H9 (cell line): ENCODE measurements at regions not wholly inside any gene's neighbourhood (a gene's known extent, or its start where the extent isn't known, plus 50 kb on each side); places are given as distances from the start of the nearest gene placed in this dataset.

ENCODE experiments used
- DNase-seq: peaks from one replicate; pipeline ENCODE4 v3.0.0-alpha.2; 2017
- H2AFZ ChIP-seq: one replicate; pipeline ENCODE4 v1.6.1; 2013; ENCODE audit warnings: mild to moderate bottlenecking, low read length, control low read depth, moderate library complexity
- H2AK5ac ChIP-seq: 2 replicates; pipeline ENCODE4 v1.6.1; 2013; ENCODE audit warnings: low read length, control low read depth, mixed read lengths; ENCODE audit not compliant: insufficient read length
- H2BK120ac ChIP-seq: one replicate; pipeline ENCODE4 v1.6.1; 2013; ENCODE audit warnings: low read depth, mild to moderate bottlenecking, low read length, control low read depth, inconsistent platforms; ENCODE audit not compliant: poor library complexity, severe bottlenecking
- H2BK12ac ChIP-seq: 2 replicates; pipeline ENCODE4 v1.6.1; 2013; ENCODE audit warnings: low read length, control low read depth, mixed read lengths, low read depth; ENCODE audit not compliant: insufficient read length
- H2BK15ac ChIP-seq: 2 replicates; pipeline ENCODE4 v1.6.1; 2013; ENCODE audit warnings: low read depth, low read length, control low read depth
- H2BK20ac ChIP-seq: one replicate; pipeline ENCODE4 v1.6.1; 2013; ENCODE audit warnings: low read depth, mild to moderate bottlenecking, low read length, control low read depth, inconsistent platforms; ENCODE audit not compliant: poor library complexity, severe bottlenecking
- H2BK5ac ChIP-seq: 2 replicates; pipeline ENCODE4 v1.6.1; 2013; ENCODE audit warnings: low read length, control low read depth, mixed read lengths; ENCODE audit not compliant: insufficient read length
- H3K14ac ChIP-seq: 2 replicates; pipeline ENCODE4 v1.6.1; 2013; ENCODE audit warnings: low read length, control low read depth; ENCODE audit not compliant: insufficient read depth
- H3K18ac ChIP-seq: 2 replicates; pipeline ENCODE4 v1.6.1; 2013; ENCODE audit warnings: low read depth, mild to moderate bottlenecking, mixed read lengths, low read length, control low read depth; ENCODE audit not compliant: insufficient read length
- H3K23ac ChIP-seq: 2 replicates; pipeline ENCODE4 v1.6.1; 2013; ENCODE audit warnings: low read length, control low read depth, mixed read lengths, low read depth; ENCODE audit not compliant: insufficient read length
- H3K23me2 ChIP-seq: 2 replicates; pipeline ENCODE4 v1.6.1; 2013; ENCODE audit warnings: low read depth, mild to moderate bottlenecking, mixed read lengths, low read length, control low read depth; ENCODE audit not compliant: insufficient read length, poor library complexity, severe bottlenecking
- H3K27ac ChIP-seq: 2 replicates; pipeline ENCODE4 v1.5.1; 2013; ENCODE audit warnings: low read length, control low read depth, mixed read lengths, low read depth; ENCODE audit not compliant: insufficient read length
- H3K27me3 ChIP-seq: 2 replicates; pipeline ENCODE4 v1.6.1; 2013; ENCODE audit warnings: low read length, control low read depth, inconsistent platforms; ENCODE audit not compliant: insufficient read depth
- H3K4ac ChIP-seq: 2 replicates; pipeline ENCODE4 v1.6.1; 2013; ENCODE audit warnings: low read depth, mild to moderate bottlenecking, control low read depth, inconsistent platforms, low read length, moderate library complexity
- H3K4me1 ChIP-seq: 2 replicates; pipeline ENCODE4 v1.6.1; 2013; ENCODE audit warnings: low read length, control low read depth, inconsistent platforms; ENCODE audit not compliant: insufficient read depth
- H3K4me2 ChIP-seq: 2 replicates; pipeline ENCODE4 v1.6.1; 2013; ENCODE audit warnings: low read length, control low read depth, mixed read lengths; ENCODE audit not compliant: insufficient read length, insufficient read depth
- H3K56ac ChIP-seq: 2 replicates; pipeline ENCODE4 v1.6.1; 2013; ENCODE audit warnings: low read depth, mild to moderate bottlenecking, mixed read lengths, low read length, control low read depth; ENCODE audit not compliant: insufficient read length
- H3K79me1 ChIP-seq: 2 replicates; pipeline ENCODE4 v1.6.1; 2013; ENCODE audit warnings: low read depth, mild to moderate bottlenecking, moderate library complexity, low read length, control low read depth, inconsistent platforms; ENCODE audit not compliant: insufficient read depth, poor library complexity, severe bottlenecking
- H3K79me2 ChIP-seq: 2 replicates; pipeline ENCODE4 v1.6.1; 2013; ENCODE audit warnings: low read length, control low read depth, inconsistent platforms; ENCODE audit not compliant: insufficient read depth
- H3K9ac ChIP-seq: 2 replicates; pipeline ENCODE4 v1.6.1; 2013; ENCODE audit warnings: low read length, control low read depth, mixed read lengths; ENCODE audit not compliant: insufficient read length; ENCODE audit errors: extremely low read depth
- H3K9me3 ChIP-seq: one replicate; pipeline ENCODE4 v1.6.1; 2013; ENCODE audit warnings: low read depth, low read length, inconsistent platforms; ENCODE audit not compliant: control insufficient read depth
- H3T11ph ChIP-seq: one replicate; pipeline ENCODE4 v1.6.1; 2013; ENCODE audit warnings: mild to moderate bottlenecking, low read length, control low read depth, inconsistent platforms
- H4K20me1 ChIP-seq: one replicate; pipeline ENCODE4 v1.6.1; 2013; ENCODE audit not compliant: control insufficient read depth, insufficient read length, insufficient read depth
- H4K5ac ChIP-seq: 2 replicates; pipeline ENCODE4 v1.6.1; 2013; ENCODE audit warnings: low read depth, mild to moderate bottlenecking, mixed read lengths, low read length, control low read depth; ENCODE audit not compliant: insufficient read length
- H4K8ac ChIP-seq: replicated peaks from 2 replicates; pipeline ENCODE4 v1.6.1; 2013; ENCODE audit warnings: low read length, control low read depth, mixed read lengths, low read depth; ENCODE audit not compliant: insufficient read length
- H4K91ac ChIP-seq: 2 replicates; pipeline ENCODE4 v1.6.1; 2013; ENCODE audit warnings: low read depth, mild to moderate bottlenecking, moderate library complexity, mixed read lengths, low read length, control low read depth; ENCODE audit not compliant: insufficient read length
- H3K27ac Mint-ChIP-seq, 3 experiments: 2 replicates in 2 of 3; 3 replicates in 1 of 3; pipeline ENCODE4 v1.8.0; 2020 to 2021; ENCODE audit warnings: mixed read lengths in 3 of 3, mild to moderate bottlenecking in 1 of 3, moderate library complexity in 1 of 3
- H3K27me3 Mint-ChIP-seq: 2 replicates; pipeline ENCODE4 v1.8.0; 2021; ENCODE audit warnings: low read depth, mild to moderate bottlenecking, moderate library complexity, mixed read lengths
- H3K36me3 Mint-ChIP-seq, 3 experiments: 2 replicates in 2 of 3; 3 replicates in 1 of 3; pipeline ENCODE4 v1.8.0; 2020 to 2021; ENCODE audit warnings: low read depth in 3 of 3, mixed read lengths in 3 of 3; ENCODE audit not compliant: insufficient read depth in 1 of 3
- H3K4me1 Mint-ChIP-seq, 2 experiments: 2 replicates each; pipeline ENCODE4 v1.8.0; 2020; ENCODE audit warnings: mixed read lengths in 2 of 2
- H3K4me3 Mint-ChIP-seq, 2 experiments: 2 replicates in 1 of 2; 3 replicates in 1 of 2; pipeline ENCODE4 v1.8.0; 2020 to 2021; ENCODE audit warnings: mild to moderate bottlenecking in 2 of 2, mixed read lengths in 2 of 2, moderate library complexity in 1 of 2
- H3K9me3 Mint-ChIP-seq, 2 experiments: 2 replicates in 1 of 2; 3 replicates in 1 of 2; pipeline ENCODE4 v1.8.0; 2020; ENCODE audit warnings: mild to moderate bottlenecking in 2 of 2, mixed read lengths in 2 of 2, moderate library complexity in 1 of 2
- WGBS: extraction: QIAGEN DNeasy Blood & Tissue Kit; methylation state at CpG from one replicate; pipeline ENCODE4 v1.1.7; 2013; ENCODE audit warnings: missing lambda C conversion rate, low lambda C conversion rate, mixed read lengths; ENCODE audit not compliant: insufficient read length; ENCODE audit errors: extremely low coverage; 5-methylcytosine and 5-hydroxymethylcytosine counted together
- TF ChIP-seq, protein P1 (sequence below): fragments of 200-600 bp; sonication (generic); conservative IDR thresholded peaks from 3 replicates; pipeline ENCODE4 v1.8.0; 2021; ENCODE audit warnings: antibody characterized with exemption, mild to moderate bottlenecking

DNA sequence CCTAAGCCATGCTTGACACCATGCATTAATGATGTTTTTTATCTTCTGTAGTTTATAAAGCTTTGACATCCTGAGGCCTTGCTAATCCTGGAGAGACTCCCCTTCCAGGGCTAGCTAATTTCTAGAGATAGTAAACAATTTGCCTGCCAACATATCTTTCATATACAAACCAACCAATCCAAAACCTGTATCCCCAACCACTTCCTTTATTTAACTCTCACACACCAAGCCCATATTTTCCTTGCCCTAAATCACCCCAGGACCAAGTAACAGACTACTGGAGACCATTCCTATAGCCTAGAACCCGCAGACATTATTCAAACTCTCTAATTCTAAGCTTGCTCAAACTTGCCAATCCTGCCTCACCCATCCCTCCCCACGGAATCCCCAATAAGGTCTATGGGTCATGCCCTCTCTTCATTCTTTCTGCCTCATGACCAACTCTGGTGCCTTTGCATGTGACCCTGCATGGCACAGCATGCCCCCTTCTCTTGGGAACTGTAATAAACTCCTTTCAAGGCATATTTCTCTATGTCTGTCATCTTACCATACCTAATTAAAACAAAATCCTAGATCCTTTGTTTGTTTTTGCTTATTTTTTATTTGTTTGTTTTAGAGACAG, 116.6 kb upstream of the CACUL1 start:
- no peak overlapping the region for H2AK5ac ChIP-seq
- peaks cover 0 to 1% (median 0%) of the 10 kb centered on the region in 3 experiments; a peak in 2 of 7 replicates for H3K36me3 Mint-ChIP-seq
- no peak overlapping the region for H3K4ac ChIP-seq
- no peaks in the 10 kb centered on the region for H4K20me1 ChIP-seq
- no peaks in the 10 kb centered on the region for H3K27me3 ChIP-seq
- no CpG with 5 or more reads among the region's 2 CpGs for WGBS
- no peaks in the 10 kb centered on the region for H3K4me1 ChIP-seq
- H3K27ac ChIP-seq = no peak overlapping the region
- TF ChIP-seq, protein P1, sequence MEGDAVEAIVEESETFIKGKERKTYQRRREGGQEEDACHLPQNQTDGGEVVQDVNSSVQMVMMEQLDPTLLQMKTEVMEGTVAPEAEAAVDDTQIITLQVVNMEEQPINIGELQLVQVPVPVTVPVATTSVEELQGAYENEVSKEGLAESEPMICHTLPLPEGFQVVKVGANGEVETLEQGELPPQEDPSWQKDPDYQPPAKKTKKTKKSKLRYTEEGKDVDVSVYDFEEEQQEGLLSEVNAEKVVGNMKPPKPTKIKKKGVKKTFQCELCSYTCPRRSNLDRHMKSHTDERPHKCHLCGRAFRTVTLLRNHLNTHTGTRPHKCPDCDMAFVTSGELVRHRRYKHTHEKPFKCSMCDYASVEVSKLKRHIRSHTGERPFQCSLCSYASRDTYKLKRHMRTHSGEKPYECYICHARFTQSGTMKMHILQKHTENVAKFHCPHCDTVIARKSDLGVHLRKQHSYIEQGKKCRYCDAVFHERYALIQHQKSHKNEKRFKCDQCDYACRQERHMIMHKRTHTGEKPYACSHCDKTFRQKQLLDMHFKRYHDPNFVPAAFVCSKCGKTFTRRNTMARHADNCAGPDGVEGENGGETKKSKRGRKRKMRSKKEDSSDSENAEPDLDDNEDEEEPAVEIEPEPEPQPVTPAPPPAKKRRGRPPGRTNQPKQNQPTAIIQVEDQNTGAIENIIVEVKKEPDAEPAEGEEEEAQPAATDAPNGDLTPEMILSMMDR = no peak
- no peak overlapping the region for H3T11ph ChIP-seq
- H3K27me3 Mint-ChIP-seq = peaks cover 1% of the 10 kb centered on the region; the same call in 1 of the 2 replicates
- H2BK5ac ChIP-seq = no peak overlapping the region
- peaks cover 0 to 2% of the 10 kb centered on the region in 2 experiments; a peak in 1 of 5 replicates for H3K9me3 Mint-ChIP-seq
- no peak overlapping the region for H4K5ac ChIP-seq
- no peak overlapping the region for H2BK20ac ChIP-seq
- no peak overlapping the region for H4K8ac ChIP-seq
- H3K9ac ChIP-seq = no peak overlapping the region
- H3K4me2 ChIP-seq = no peak overlapping the region
- peaks cover 18 to 22% of the 10 kb centered on the region in 2 experiments for H3K4me1 Mint-ChIP-seq
- no peaks in the 10 kb centered on the region for H3K79me2 ChIP-seq
- H3K18ac ChIP-seq = no peak overlapping the region
- no peaks in the 10 kb centered on the region for H3K79me1 ChIP-seq
- H3K4me3 Mint-ChIP-seq = no peak overlapping the region
- H2BK15ac ChIP-seq = no peak overlapping the region
- no peak overlapping the region for H2AFZ ChIP-seq
- no peak overlapping the region for H2BK12ac ChIP-seq
- no peak overlapping the region for H2BK120ac ChIP-seq
- H4K91ac ChIP-seq = no peak overlapping the region
- no peak overlapping the region for H3K23ac ChIP-seq
- no peaks in the 10 kb centered on the region for H3K9me3 ChIP-seq
- no peak overlapping the region for H3K14ac ChIP-seq
- no peak overlapping the region for H3K56ac ChIP-seq
- no peaks in the 10 kb centered on the region for H3K23me2 ChIP-seq
- DNase-seq = no peak
- no peak overlapping the region for H3K27ac Mint-ChIP-seq
